CD8-positive, alpha-beta memory T cell (primary cell): ENCODE measurements at regions not wholly inside any gene's neighbourhood (a gene's known extent, or its start where the extent isn't known, plus 50 kb on each side); places are given as distances from the start of the nearest gene placed in this dataset.

Experiments used
- CTCF ChIA-PET: fragments of 350-600 bp; sonication (Branson Sonifier 250); formaldehyde crosslinking; loops from one replicate; lab custom pipeline; 2021; ENCODE audit warnings: antibody characterized with exemption; lab: Charles Lee
- POLR2A ChIA-PET: fragments of 350-600 bp; sonication (Branson Sonifier 250); formaldehyde crosslinking; loops from one replicate; lab custom pipeline; 2021; ENCODE audit warnings: antibody characterized with exemption; lab: Charles Lee
- DNase-seq, 5 donors: peaks; one replicate each; pipeline versions ENCODE4 v3.0.0 to v3.0.0-alpha.2; 2020 to 2022; ENCODE audit warnings: mixed read lengths in 1 of 5
- H3K27ac ChIP-seq: one replicate; pipeline ENCODE4 v1.7.0; 2013; ENCODE audit warnings: low read depth, mild to moderate bottlenecking, low read length, moderate library complexity
- H3K27me3 ChIP-seq: 2 replicates; pipeline ENCODE4 v1.7.0; 2013; ENCODE audit warnings: low read length, mild to moderate bottlenecking; ENCODE audit not compliant: insufficient read depth, poor library complexity, severe bottlenecking
- H3K36me3 ChIP-seq: 2 replicates; pipeline ENCODE4 v1.7.0; 2013; ENCODE audit warnings: mild to moderate bottlenecking, low read length, moderate library complexity; ENCODE audit not compliant: insufficient read depth
- H3K4me1 ChIP-seq: 2 replicates; pipeline ENCODE4 v1.7.0; 2013; ENCODE audit warnings: mild to moderate bottlenecking, low read length, moderate library complexity; ENCODE audit not compliant: insufficient read depth
- H3K4me3 ChIP-seq: 2 replicates; pipeline ENCODE4 v1.7.0; 2013; ENCODE audit warnings: mild to moderate bottlenecking, low read length
- H3K9me3 ChIP-seq: 2 replicates; pipeline ENCODE4 v1.7.0; 2013; ENCODE audit warnings: mild to moderate bottlenecking, low read length
- H3K27ac Mint-ChIP-seq, 8 donors: one replicate each; pipeline ENCODE4 v1.8.0; 2020 to 2021; ENCODE audit warnings: mixed read lengths in 8 of 8, mild to moderate bottlenecking in 6 of 8, inconsistent platforms in 3 of 8, moderate library complexity in 3 of 8
- H3K27me3 Mint-ChIP-seq, 2 donors: one replicate each; pipeline ENCODE4 v1.8.0; 2020 to 2021; ENCODE audit warnings: mixed read lengths in 2 of 2, mild to moderate bottlenecking in 1 of 2, moderate library complexity in 1 of 2
- H3K36me3 Mint-ChIP-seq, 3 donors: one replicate each; pipeline ENCODE4 v1.8.0; 2020 to 2021; ENCODE audit warnings: mixed read lengths in 3 of 3, inconsistent platforms in 1 of 3, mild to moderate bottlenecking in 1 of 3
- H3K4me1 Mint-ChIP-seq, 3 donors: one replicate each; pipeline ENCODE4 v1.8.0; 2020 to 2021; ENCODE audit warnings: mixed read lengths in 3 of 3, inconsistent platforms in 1 of 3, mild to moderate bottlenecking in 1 of 3
- H3K4me3 Mint-ChIP-seq, 7 donors: one replicate each; pipeline ENCODE4 v1.8.0; 2020 to 2021; ENCODE audit warnings: mixed read lengths in 7 of 7, mild to moderate bottlenecking in 6 of 7, moderate library complexity in 4 of 7, inconsistent platforms in 2 of 7
- H3K9me3 Mint-ChIP-seq, 5 donors: one replicate each; pipeline ENCODE4 v1.8.0; 2020 to 2022; ENCODE audit warnings: mixed read lengths in 5 of 5, mild to moderate bottlenecking in 3 of 5, moderate library complexity in 2 of 5, inconsistent platforms in 1 of 5

- H3K27ac Mint-ChIP-seq = no peak overlapping the region
- H3K27ac ChIP-seq = no peak overlapping the region
- H3K4me1 Mint-ChIP-seq = no peaks in the 10 kb centered on the region
- H3K4me3 ChIP-seq = no peak overlapping the region
- DNase-seq = no peak
- H3K9me3 Mint-ChIP-seq = peaks cover 0 to 3% (median 0%) of the 10 kb centered on the region in 5 donors
- no peaks in the 10 kb centered on the region for H3K4me1 ChIP-seq
- POLR2A ChIA-PET = no interaction called here
- no peaks in the 10 kb centered on the region for H3K27me3 ChIP-seq
- H3K36me3 ChIP-seq = no peaks in the 10 kb centered on the region
- no peak overlapping the region for H3K4me3 Mint-ChIP-seq
- no peaks in the 10 kb centered on the region for H3K9me3 ChIP-seq
- H3K27me3 Mint-ChIP-seq = no peaks in the 10 kb centered on the region
- H3K36me3 Mint-ChIP-seq = no peaks in the 10 kb centered on the region
- CTCF ChIA-PET = no interaction called here
Measured at GRCh38 chr6:126444659-126445273, 104.9 kb downstream of the CENPW start.

DNA sequence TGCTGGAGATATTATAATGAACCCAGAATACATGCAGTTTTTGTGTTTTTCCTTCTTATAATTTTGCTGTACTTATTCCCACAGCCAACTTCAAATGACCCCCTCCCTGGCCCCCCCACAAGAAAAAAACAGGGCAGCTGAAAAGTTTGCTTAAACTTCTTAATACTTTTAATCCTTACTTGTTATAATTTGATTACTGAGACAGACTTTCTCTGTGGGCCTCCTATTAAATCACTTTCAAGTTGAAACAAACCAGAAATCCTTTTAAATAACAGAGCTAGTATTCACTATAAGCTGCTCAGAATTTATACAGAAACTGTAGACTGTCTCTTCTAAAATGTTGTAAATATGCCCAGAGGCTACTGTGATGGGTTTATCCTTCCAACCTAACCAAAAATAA, 106.3 kb downstream of the CENPW start:
- Histone ChIP-seq H3K9me3 (no peaks in the 10 kb centered on the region), H3K36me3 (no peaks in the 10 kb centered on the region), H3K27me3 (no peaks in the 10 kb centered on the region), H3K4me3 (no peak overlapping the region), H3K27ac (no peak overlapping the region), H3K4me1 (no peaks in the 10 kb centered on the region)
- DNase-seq = no peak
- Mint-ChIP-seq H3K27ac (no peak overlapping the region), H3K9me3 (peaks cover 0 to 3% (median 0%) of the 10 kb centered on the region in 5 donors), H3K4me1 (no peaks in the 10 kb centered on the region), H3K36me3 (no peaks in the 10 kb centered on the region), H3K4me3 (no peak overlapping the region), H3K27me3 (no peaks in the 10 kb centered on the region)
- POLR2A ChIA-PET = no interaction called here
- CTCF ChIA-PET = no interaction called here

- Histone ChIP-seq H3K27me3 (no peaks in the 10 kb centered on the region), H3K4me3 (no peak overlapping the region), H3K9me3 (no peaks in the 10 kb centered on the region), H3K4me1 (no peaks in the 10 kb centered on the region), H3K27ac (no peak overlapping the region), H3K36me3 (no peaks in the 10 kb centered on the region)
- Mint-ChIP-seq H3K36me3 (no peaks in the 10 kb centered on the region), H3K27ac (no peak overlapping the region), H3K27me3 (no peaks in the 10 kb centered on the region), H3K4me1 (no peaks in the 10 kb centered on the region), H3K9me3 (peaks cover 0 to 3% (median 0%) of the 10 kb centered on the region in 5 donors), H3K4me3 (no peak overlapping the region)
- ChIA-PET POLR2A (no interaction called here), CTCF (no interaction called here)
- DNase-seq = no peak
Measured at GRCh38 chr6:126447367-126447766, 107.5 kb downstream of the CENPW start.

DNA sequence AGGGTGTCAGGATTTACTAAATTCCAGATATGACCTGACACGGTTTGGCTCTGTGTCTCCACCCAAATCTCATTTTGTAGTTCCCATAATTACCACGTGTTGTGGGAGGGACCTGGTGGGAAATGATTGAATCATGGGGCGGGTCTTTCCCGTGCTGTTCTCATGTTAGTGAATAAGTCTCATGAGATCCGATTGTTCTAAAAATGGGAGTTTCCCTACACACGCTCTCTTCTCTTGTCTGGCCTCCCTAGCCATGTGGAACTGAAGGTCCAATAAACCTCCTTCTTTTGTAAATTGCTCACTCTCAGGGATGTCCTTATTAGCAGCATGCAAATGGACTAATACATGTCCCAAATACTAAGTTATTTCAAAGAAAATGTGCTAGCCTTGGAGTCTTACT, 121.1 kb downstream of the CENPW start:
- ChIA-PET CTCF (no interaction called here), POLR2A (no interaction called here)
- no peaks in the 10 kb centered on the region for H3K4me1 ChIP-seq
- H3K27ac ChIP-seq = no peak overlapping the region
- DNase-seq = no peak
- no peaks in the 10 kb centered on the region for H3K27me3 ChIP-seq
- Mint-ChIP-seq H3K4me1 (no peaks in the 10 kb centered on the region), H3K27ac (no peak overlapping the region), H3K9me3 (peaks cover 0 to 7% (median 2%) of the 10 kb centered on the region in 5 donors), H3K4me3 (no peak overlapping the region), H3K27me3 (no peaks in the 10 kb centered on the region), H3K36me3 (no peaks in the 10 kb centered on the region)
- no peak overlapping the region for H3K4me3 ChIP-seq
- no peaks in the 10 kb centered on the region for H3K36me3 ChIP-seq
- no peaks in the 10 kb centered on the region for H3K9me3 ChIP-seq

GRCh38 chr6:126464245-126464644, 124.3 kb downstream of the CENPW start:
- H3K4me3 Mint-ChIP-seq = no peak overlapping the region
- H3K4me1 Mint-ChIP-seq = no peaks in the 10 kb centered on the region
- DNase-seq = no peak
- Histone ChIP-seq H3K36me3 (no peaks in the 10 kb centered on the region), H3K9me3 (no peaks in the 10 kb centered on the region), H3K4me3 (no peak overlapping the region), H3K4me1 (no peaks in the 10 kb centered on the region), H3K27ac (no peak overlapping the region), H3K27me3 (no peaks in the 10 kb centered on the region)
- H3K27me3 Mint-ChIP-seq = no peaks in the 10 kb centered on the region
- no peaks in the 10 kb centered on the region for H3K36me3 Mint-ChIP-seq
- CTCF ChIA-PET = no interaction called here
- no peak overlapping the region for H3K27ac Mint-ChIP-seq
- H3K9me3 Mint-ChIP-seq = peaks cover 0 to 14% (median 2%) of the 10 kb centered on the region in 5 donors
- POLR2A ChIA-PET = no interaction called here

DNA sequence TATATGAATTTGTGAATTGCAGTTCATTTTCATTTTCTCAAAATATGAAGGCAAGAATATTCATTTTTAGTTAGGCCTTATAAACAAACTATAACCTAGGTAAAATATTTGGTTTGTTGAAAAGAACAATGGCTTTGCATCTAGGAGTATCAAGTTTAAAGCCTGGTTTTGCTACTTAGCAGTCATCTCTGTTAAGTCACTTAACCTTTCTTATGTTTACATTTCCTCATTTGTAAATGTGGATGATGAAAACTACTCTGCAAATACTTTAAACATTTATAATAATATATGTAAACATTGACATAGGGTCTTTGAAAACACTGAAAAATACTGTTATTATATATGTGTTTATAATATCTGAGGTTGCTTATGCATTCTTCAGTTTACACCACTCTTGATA, 135.5 kb downstream of the CENPW start:
- peaks cover 0 to 4% (median 2%) of the 10 kb centered on the region in 5 donors for H3K9me3 Mint-ChIP-seq
- H3K27ac Mint-ChIP-seq = no peak overlapping the region
- Histone ChIP-seq H3K27ac (no peak overlapping the region), H3K4me1 (no peaks in the 10 kb centered on the region), H3K27me3 (no peaks in the 10 kb centered on the region), H3K4me3 (no peak overlapping the region), H3K9me3 (no peaks in the 10 kb centered on the region), H3K36me3 (no peaks in the 10 kb centered on the region)
- H3K4me1 Mint-ChIP-seq = no peaks in the 10 kb centered on the region
- no peak for DNase-seq
- CTCF ChIA-PET = no interaction called here
- no peaks in the 10 kb centered on the region for H3K36me3 Mint-ChIP-seq
- POLR2A ChIA-PET = no interaction called here
- H3K27me3 Mint-ChIP-seq = peaks cover 0 to 2% of the 10 kb centered on the region in 2 donors
- no peak overlapping the region for H3K4me3 Mint-ChIP-seq

DNA sequence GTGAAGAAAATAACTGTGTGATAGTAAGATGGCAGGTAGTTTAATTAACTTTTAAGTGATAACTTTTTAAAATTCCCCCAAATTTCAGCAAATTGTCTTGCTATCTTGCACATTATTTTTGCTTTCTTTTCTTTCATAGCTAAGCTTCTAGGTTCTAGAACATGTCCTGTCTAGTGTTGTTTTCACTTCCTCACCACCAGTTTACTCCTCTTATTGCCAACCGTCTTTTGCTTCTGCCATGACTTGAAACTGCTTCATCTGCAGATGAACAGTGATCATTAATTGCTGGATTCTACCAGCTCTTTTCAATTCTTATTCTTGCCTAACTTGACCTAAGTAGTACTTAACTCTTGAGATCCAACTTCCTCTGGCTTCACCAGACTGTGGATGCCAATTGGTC, 137.8 kb downstream of the CENPW start:
- Histone ChIP-seq H3K27ac (no peak overlapping the region), H3K36me3 (no peaks in the 10 kb centered on the region), H3K27me3 (no peaks in the 10 kb centered on the region), H3K4me1 (no peaks in the 10 kb centered on the region), H3K9me3 (no peaks in the 10 kb centered on the region), H3K4me3 (no peak overlapping the region)
- H3K27ac Mint-ChIP-seq = no peak overlapping the region
- no peak overlapping the region for H3K4me3 Mint-ChIP-seq
- ChIA-PET CTCF (no interaction called here), POLR2A (no interaction called here)
- no peak for DNase-seq
- peaks cover 0 to 4% (median 2%) of the 10 kb centered on the region in 5 donors for H3K9me3 Mint-ChIP-seq
- no peaks in the 10 kb centered on the region for H3K4me1 Mint-ChIP-seq
- H3K27me3 Mint-ChIP-seq = no peaks in the 10 kb centered on the region
- H3K36me3 Mint-ChIP-seq = no peaks in the 10 kb centered on the region

GRCh38 chr6:126480268-126480667, 140.4 kb downstream of the CENPW start:
- Histone ChIP-seq H3K4me3 (no peak overlapping the region), H3K27me3 (no peaks in the 10 kb centered on the region), H3K27ac (no peak overlapping the region), H3K9me3 (no peaks in the 10 kb centered on the region), H3K4me1 (no peaks in the 10 kb centered on the region), H3K36me3 (no peaks in the 10 kb centered on the region)
- no peak for DNase-seq
- Mint-ChIP-seq H3K27me3 (no peaks in the 10 kb centered on the region), H3K4me3 (no peak overlapping the region), H3K4me1 (no peaks in the 10 kb centered on the region), H3K9me3 (peaks cover 0 to 4% (median 2%) of the 10 kb centered on the region in 5 donors), H3K36me3 (no peaks in the 10 kb centered on the region), H3K27ac (no peak overlapping the region)
- ChIA-PET CTCF (no interaction called here), POLR2A (no interaction called here)
